Activated CD4-positive, CD25-positive, alpha-beta regulatory T cell treated with anti-CD3 and anti-CD28 coated beads, Interleukin-2, amount 50 U/mL, for 72 hours (primary cell): ENCODE measurements at regions not wholly inside any gene's neighbourhood (a gene's known extent, or its start where the extent isn't known, plus 50 kb on each side); places are given as distances from the start of the nearest gene placed in this dataset.

Experiments used
- DNase-seq: peaks from one replicate; pipeline ENCODE4 v3.0.0; 2021

- no peak for DNase-seq
Observed at GRCh38 chr13:58056426-58056825, 424.9 kb downstream of the PCDH17 start.

- DNase-seq, result no peak
Observed at GRCh38 chr13:58059624-58060023, 428.1 kb downstream of the PCDH17 start.

- DNase-seq, result no peak
Observed at GRCh38 chr13:58080806-58081205, 449.3 kb downstream of the PCDH17 start.

GRCh38 chr13:58081301-58081820 is 449.8 kb downstream of the PCDH17 start:
- no peak for DNase-seq

GRCh38 chr13:58083064-58083463 is 451.5 kb downstream of the PCDH17 start:
- DNase-seq, result no peak

GRCh38 chr13:58085274-58085673 is 453.7 kb downstream of the PCDH17 start:
- DNase-seq, result no peak

GRCh38 chr13:58085819-58086218 is 454.3 kb downstream of the PCDH17 start:
- no peak for DNase-seq

- no peak for DNase-seq
Observed at GRCh38 chr13:58087566-58087965, 456.0 kb downstream of the PCDH17 start.

- no peak for DNase-seq
Observed at GRCh38 chr13:58093394-58093793, 461.9 kb downstream of the PCDH17 start.

GRCh38 chr13:58097831-58098230 is 466.3 kb downstream of the PCDH17 start:
- no peak for DNase-seq

GRCh38 chr13:58119351-58119750 is 487.8 kb downstream of the PCDH17 start:
- no peak for DNase-seq

GRCh38 chr13:58119804-58120203 is 488.3 kb downstream of the PCDH17 start:
- DNase-seq, result no peak

GRCh38 chr13:58126496-58126895 is 495.0 kb downstream of the PCDH17 start:
- DNase-seq, result no peak

GRCh38 chr13:58134012-58134411 is 502.5 kb downstream of the PCDH17 start:
- no peak for DNase-seq

GRCh38 chr13:58134525-58134924 is 503.0 kb downstream of the PCDH17 start:
- no peak for DNase-seq

- no peak for DNase-seq
Observed at GRCh38 chr13:58142952-58143351, 511.4 kb downstream of the PCDH17 start.

GRCh38 chr13:58144616-58145015 is 513.1 kb downstream of the PCDH17 start:
- DNase-seq, result no peak

GRCh38 chr13:58151452-58151851 is 519.9 kb downstream of the PCDH17 start:
- DNase-seq, result no peak

- no peak for DNase-seq
Observed at GRCh38 chr13:58160980-58161379, 529.4 kb downstream of the PCDH17 start.

- no peak for DNase-seq
Observed at GRCh38 chr13:58165617-58166016, 534.1 kb downstream of the PCDH17 start.

- DNase-seq, result no peak
Observed at GRCh38 chr13:58181111-58181510, 549.6 kb downstream of the PCDH17 start.

- DNase-seq, result no peak
Observed at GRCh38 chr13:58187881-58188280, 556.3 kb downstream of the PCDH17 start.

- no peak for DNase-seq
Observed at GRCh38 chr13:58190577-58190976, 559.0 kb downstream of the PCDH17 start.

GRCh38 chr13:58191754-58192153 is 560.2 kb downstream of the PCDH17 start:
- no peak for DNase-seq

- DNase-seq, result no peak
Observed at GRCh38 chr13:58202099-58202498, 570.6 kb downstream of the PCDH17 start.

GRCh38 chr13:58207501-58207900 is 576.0 kb downstream of the PCDH17 start:
- no peak for DNase-seq
